PC-9 (cell line): ENCODE measurements at regions not wholly inside any gene's neighbourhood (a gene's known extent, or its start where the extent isn't known, plus 50 kb on each side); places are given as distances from the start of the nearest gene placed in this dataset.

ENCODE experiments used
- BruUV-seq: library from RNA; stranded (reverse); fragments of 400-500 nt; replicated peaks from 2 replicates; lab custom pipeline; 2021; lab: Mats Ljungman, UMichigan
- CTCF ChIA-PET: fragments of 300-600 bp; sonication (Branson Sonifier 250); formaldehyde crosslinking; loops from one replicate; lab custom pipeline; 2022; ENCODE audit warnings: antibody characterized with exemption; lab: Charles Lee
- POLR2A ChIA-PET: fragments of 300-600 bp; sonication (Branson Sonifier 250); formaldehyde crosslinking; loops from one replicate; lab custom pipeline; 2022; ENCODE audit warnings: antibody characterized with exemption; ENCODE audit not compliant: unreplicated experiment; lab: Charles Lee
- DNase-seq, 2 experiments: peaks; one replicate each; pipeline versions ENCODE4 v3.0.0 to v3.0.0-alpha.2; 2015 to 2022; ENCODE audit warnings: mixed read lengths in 1 of 2
- H2AFZ ChIP-seq: fragments of 200-600 bp; sonication (generic); 2 replicates; pipeline ENCODE4 v1.8.1; 2017; ENCODE audit warnings: antibody characterized with exemption
- H3F3A ChIP-seq: fragments of 200-600 bp; sonication (generic); 2 replicates; pipeline ENCODE4 v1.8.1; 2017; ENCODE audit warnings: antibody characterized with exemption, mild to moderate bottlenecking, low read depth; ENCODE audit not compliant: insufficient read depth
- H3K27ac ChIP-seq: fragments of 200-600 bp; sonication (generic); 2 replicates; pipeline ENCODE4 v1.6.1; 2016; ENCODE audit warnings: mixed run types
- H3K27me3 ChIP-seq: fragments of 200-600 bp; sonication (generic); 2 replicates; pipeline ENCODE4 v1.6.1; 2016; ENCODE audit warnings: low read depth, mixed run types; ENCODE audit not compliant: insufficient read depth
- H3K36me3 ChIP-seq: fragments of 200-600 bp; sonication (generic); 2 replicates; pipeline ENCODE4 v1.6.1; 2016; ENCODE audit warnings: low read depth, mixed run types
- H3K4me1 ChIP-seq: fragments of 200-600 bp; sonication (generic); replicated peaks from 2 replicates; pipeline ENCODE4 v1.6.1; 2016; ENCODE audit warnings: mixed run types; ENCODE audit not compliant: insufficient read depth
- H3K4me2 ChIP-seq: fragments of 200-600 bp; sonication (generic); 2 replicates; pipeline ENCODE4 v1.6.1; 2017; ENCODE audit warnings: mixed run types
- H3K4me3 ChIP-seq: fragments of 200-600 bp; sonication (generic); 2 replicates; pipeline ENCODE4 v1.6.1; 2016; ENCODE audit warnings: mixed run types
- H3K79me2 ChIP-seq: fragments of 200-600 bp; sonication (generic); 2 replicates; pipeline ENCODE4 v1.6.1; 2017; ENCODE audit warnings: low read depth, mixed run types
- H3K9me2 ChIP-seq: fragments of 200-600 bp; sonication (generic); 2 replicates; pipeline ENCODE4 v1.8.1; 2017; ENCODE audit warnings: mild to moderate bottlenecking; ENCODE audit not compliant: insufficient read depth
- H3K9me3 ChIP-seq: fragments of 200-600 bp; sonication (generic); 2 replicates; pipeline ENCODE4 v1.8.1; 2016; ENCODE audit warnings: low read depth; ENCODE audit not compliant: insufficient read depth
- H4K20me1 ChIP-seq: fragments of 200-600 bp; sonication (generic); 2 replicates; pipeline ENCODE4 v1.8.1; 2017; ENCODE audit not compliant: insufficient read depth
- CTCF ChIP-seq: fragments of 200-600 bp; sonication (generic); conservative IDR thresholded peaks from 2 replicates; pipeline ENCODE4 v1.6.1; 2017; ENCODE audit warnings: mixed run types, antibody characterized with exemption, mild to moderate bottlenecking, moderate library complexity
- EZH2 ChIP-seq: fragments of 200-600 bp; sonication (generic); IDR thresholded peaks from 2 replicates; pipeline ENCODE4 v1.8.0; 2017; ENCODE audit warnings: antibody characterized with exemption, low read depth
- intact Hi-C: fragments of 100-400 bp; cut with micrococcal nuclease; formaldehyde crosslinking; loops from one replicate; pipeline ENCODE4 v1.10.0; 2022; ENCODE audit not compliant: unreplicated experiment

- no peaks in the 10 kb centered on the region for H3K9me3 ChIP-seq
- POLR2A ChIA-PET, result no interaction called here
- BruUV-seq, result no TSS peak
- H3K4me2 ChIP-seq, result no peak overlapping the region
- no peaks in the 10 kb centered on the region for H3K27me3 ChIP-seq
- H3F3A ChIP-seq, result no peaks in the 10 kb centered on the region
- H2AFZ ChIP-seq, result no peak overlapping the region
- intact Hi-C loops, result no loop called here
- H3K79me2 ChIP-seq, result no peaks in the 10 kb centered on the region
- H3K27ac ChIP-seq, result no peak overlapping the region
- no peak for TF ChIP-seq CTCF
- no peak for TF ChIP-seq EZH2
- no peaks in the 10 kb centered on the region for H3K4me1 ChIP-seq
- DNase-seq, result no peak
- CTCF ChIA-PET, result no interaction called here
- no peak overlapping the region for H3K4me3 ChIP-seq
- no peaks in the 10 kb centered on the region for H3K36me3 ChIP-seq
- no peaks in the 10 kb centered on the region for H4K20me1 ChIP-seq
- no peaks in the 10 kb centered on the region for H3K9me2 ChIP-seq
Observed at GRCh38 chr16:64869781-64870180, 252.1 kb downstream of the CDH11 start.

GRCh38 chr16:64866021-64866420, 255.8 kb downstream of the CDH11 start:
- Histone ChIP-seq H2AFZ (no peak overlapping the region), H3K4me3 (no peak overlapping the region), H3K36me3 (no peaks in the 10 kb centered on the region), H3K27me3 (peaks cover 4% of the 10 kb centered on the region; the same call in 1 of the 2 replicates), H3K79me2 (no peaks in the 10 kb centered on the region), H3K27ac (no peak overlapping the region), H3K4me1 (no peaks in the 10 kb centered on the region), H3K9me2 (no peaks in the 10 kb centered on the region), H3K4me2 (no peak overlapping the region), H4K20me1 (no peaks in the 10 kb centered on the region), H3F3A (no peaks in the 10 kb centered on the region), H3K9me3 (no peaks in the 10 kb centered on the region)
- DNase-seq, result no peak
- CTCF ChIA-PET, result no interaction called here
- no peak for TF ChIP-seq CTCF
- no peak for TF ChIP-seq EZH2
- intact Hi-C loops, result no loop called here
- POLR2A ChIA-PET, result no interaction called here
- BruUV-seq, result no TSS peak

- no peak for DNase-seq
- H3K9me3 ChIP-seq, result no peaks in the 10 kb centered on the region
- BruUV-seq, result no TSS peak
- H3K4me2 ChIP-seq, result no peak overlapping the region
- H4K20me1 ChIP-seq, result no peaks in the 10 kb centered on the region
- H3K4me3 ChIP-seq, result no peak overlapping the region
- no peaks in the 10 kb centered on the region for H3K4me1 ChIP-seq
- no peaks in the 10 kb centered on the region for H3F3A ChIP-seq
- intact Hi-C loops, result no loop called here
- no peak for TF ChIP-seq CTCF
- TF ChIP-seq EZH2, result no peak
- H3K79me2 ChIP-seq, result no peaks in the 10 kb centered on the region
- ChIA-PET CTCF (no interaction called here), POLR2A (no interaction called here)
- no peak overlapping the region for H2AFZ ChIP-seq
- no peaks in the 10 kb centered on the region for H3K9me2 ChIP-seq
- no peaks in the 10 kb centered on the region for H3K36me3 ChIP-seq
- H3K27ac ChIP-seq, result no peak overlapping the region
- peaks cover 4% of the 10 kb centered on the region; the same call in 1 of the 2 replicates for H3K27me3 ChIP-seq
Observed at GRCh38 chr16:64865069-64865696, 256.7 kb downstream of the CDH11 start.
